HCT116 (cell line): ENCODE measurements at regions not wholly inside any gene's neighbourhood (a gene's known extent, or its start where the extent isn't known, plus 50 kb on each side); places are given as distances from the start of the nearest gene placed in this dataset.

ENCODE experiments used
- CTCF ChIP-seq, 3 experiments: fragments of 200-600 bp in 1 of 3; sonication (generic) in 1 of 3; IDR thresholded peaks in 2 of 3; conservative IDR thresholded peaks in 1 of 3; 2 replicates each; pipeline ENCODE4 v1.5.1; 2012 to 2017; ENCODE audit warnings: low read depth in 2 of 3, low read length in 2 of 3, antibody characterized with exemption in 1 of 3, borderline replicate concordance in 1 of 3, control low read depth in 1 of 3, mild to moderate bottlenecking in 1 of 3, mixed read lengths in 1 of 3, mixed run types in 1 of 3, moderate library complexity in 1 of 3; ENCODE audit not compliant: insufficient read depth in 1 of 3
- EZH2 ChIP-seq: fragments of 200-600 bp; sonication (generic); IDR thresholded peaks from 2 replicates; pipeline ENCODE4 v1.6.1; 2017; ENCODE audit warnings: antibody characterized with exemption, mixed run types
- POLR2A ChIP-seq: IDR thresholded peaks from 2 replicates; pipeline ENCODE4 v1.7.0; 2011; ENCODE audit warnings: borderline replicate concordance; ENCODE audit not compliant: insufficient read depth, insufficient read length; ENCODE audit errors: extremely low read depth
- SRF ChIP-seq: IDR thresholded peaks from 2 replicates; pipeline ENCODE4 v1.6.1; 2012; ENCODE audit warnings: low read depth
- ZBTB33 ChIP-seq: IDR thresholded peaks from 2 replicates; pipeline ENCODE4 v1.6.1; 2011; ENCODE audit warnings: mild to moderate bottlenecking, low read length, moderate library complexity; ENCODE audit not compliant: insufficient replicate concordance; ENCODE audit errors: extremely low read depth
- ZNF274 ChIP-seq: fragments of 200-500 bp; sonication (Bioruptor generic); IDR thresholded peaks from 2 replicates; pipeline ENCODE4 v1.6.1; 2014; ENCODE audit warnings: mild to moderate bottlenecking, low read depth, low read length, inconsistent platforms

- TF ChIP-seq CTCF (IDR thresholded peaks at IDR 0.05 in 2 of 3, conservative IDR thresholded peaks at IDR 0.05 in 1 of 3; ENCODE audit: borderline replicate concordance in 1 of 3, insufficient read depth in 1 of 3, low read depth in 2 of 3, low read length in 2 of 3) (no peak), POLR2A (no peak), EZH2 (no peak), SRF (no peak), ZBTB33 (no peak), ZNF274 (no peak)
These were observed 288.7 kb downstream of the CD109 start for GRCh38 chr6:73984571-73985210.
